ENCODE measurements at regions not wholly inside any gene's neighbourhood (a gene's known extent, or its start where the extent isn't known, plus 50 kb on each side); places are given as distances from the start of the nearest gene placed in this dataset.

DNA sequence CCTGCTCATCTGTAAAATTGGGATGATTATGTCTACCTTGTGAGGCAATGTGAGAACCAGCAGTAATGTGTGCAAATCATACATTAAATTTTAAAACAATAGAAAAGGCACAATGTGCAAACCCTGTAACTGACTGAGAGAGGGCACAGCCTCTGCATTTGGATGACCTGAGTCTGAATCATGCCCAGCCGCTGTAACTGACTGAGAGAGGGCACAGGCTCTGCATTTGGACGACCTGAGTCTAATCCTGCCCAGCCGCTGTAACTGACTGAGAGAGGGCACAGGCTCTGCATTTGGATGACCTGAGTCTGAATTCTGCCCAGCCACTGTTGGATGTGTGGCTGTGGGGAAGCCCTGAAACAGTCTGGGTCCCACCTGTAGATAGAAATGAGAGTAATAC lies 351.5 kb upstream of the SHH start:
- no TSS peak for BruUV-seq (replicated peaks)
- Histone ChIP-seq H3K9me1 (ENCODE audit: insufficient read depth, low read length) (no peaks in the 10 kb centered on the region), H3K9me3 (ENCODE audit: control insufficient read depth, insufficient read depth, low read length) (peaks cover 26% of the 10 kb centered on the region), H3K4me3 (ENCODE audit: insufficient read depth, low read depth, low read length) (no peak overlapping the region), H3K14ac (replicated peaks; ENCODE audit: low read depth, low read length) (no peak overlapping the region), H3K27me3 (ENCODE audit: control insufficient read depth, insufficient read depth, low read length) (no peaks in the 10 kb centered on the region), H3K18ac (ENCODE audit: low read depth, low read length) (no peak overlapping the region), H4K20me1 (ENCODE audit: insufficient read depth, low read length) (no peaks in the 10 kb centered on the region), H3K36me3 (ENCODE audit: control insufficient read depth, insufficient read depth, low read length) (no peaks in the 10 kb centered on the region), H3K27ac (ENCODE audit: insufficient read depth, low read length) (no peak overlapping the region), H3K9ac (ENCODE audit: low read depth, low read length) (no peak overlapping the region), H4K8ac (ENCODE audit: low read depth in 2 of 2, low read length in 2 of 2) (no peak overlapping the region), H3K79me1 (ENCODE audit: low read depth in 1 of 2, low read length in 2 of 2) (no peaks in the 10 kb centered on the region), H2AK5ac (ENCODE audit: low read depth, low read length) (no peak overlapping the region), H2AFZ (replicated peaks; ENCODE audit: low read length, poor library complexity) (no peak overlapping the region), H2BK15ac (ENCODE audit: low read depth, low read length) (no peak overlapping the region), H3K23ac (ENCODE audit: low read depth, low read length) (no peak overlapping the region), H2BK120ac (ENCODE audit: low read depth, low read length) (no peak overlapping the region), H2BK5ac (ENCODE audit: low read depth, low read length, poor library complexity, severe bottlenecking) (no peak overlapping the region), H4K91ac (ENCODE audit: insufficient read depth, low read depth, low read length) (no peak overlapping the region), H3K4me2 (ENCODE audit: low read depth, low read length) (no peak overlapping the region), H3K4me1 (ENCODE audit: control insufficient read depth, insufficient read depth, low read length) (no peaks in the 10 kb centered on the region), H4K5ac (ENCODE audit: low read depth, low read length) (no peak overlapping the region), H2AK9ac (replicated peaks; ENCODE audit: low read depth, low read length, poor library complexity) (no peak overlapping the region), H3K56ac (ENCODE audit: extremely low read depth, insufficient read depth, low read length) (no peak overlapping the region), H2BK20ac (ENCODE audit: low read depth, low read length) (no peak overlapping the region), H3K4ac (ENCODE audit: low read depth, low read length) (no peak overlapping the region)
- no peak for TF ChIP-seq BHLHE40 (IDR thresholded peaks at IDR 0.05; ENCODE audit: low read depth, low read length)
- TF ChIP-seq MAFK (IDR thresholded peaks at IDR 0.05; ENCODE audit: low read depth, low read length) = no peak
- TF ChIP-seq POLR2A (IDR thresholded peaks at IDR 0.05; ENCODE audit: low read depth, low read length) = no peak
- TF ChIP-seq, protein P1, sequence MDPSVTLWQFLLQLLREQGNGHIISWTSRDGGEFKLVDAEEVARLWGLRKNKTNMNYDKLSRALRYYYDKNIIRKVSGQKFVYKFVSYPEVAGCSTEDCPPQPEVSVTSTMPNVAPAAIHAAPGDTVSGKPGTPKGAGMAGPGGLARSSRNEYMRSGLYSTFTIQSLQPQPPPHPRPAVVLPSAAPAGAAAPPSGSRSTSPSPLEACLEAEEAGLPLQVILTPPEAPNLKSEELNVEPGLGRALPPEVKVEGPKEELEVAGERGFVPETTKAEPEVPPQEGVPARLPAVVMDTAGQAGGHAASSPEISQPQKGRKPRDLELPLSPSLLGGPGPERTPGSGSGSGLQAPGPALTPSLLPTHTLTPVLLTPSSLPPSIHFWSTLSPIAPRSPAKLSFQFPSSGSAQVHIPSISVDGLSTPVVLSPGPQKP (IDR thresholded peaks at IDR 0.05; ENCODE audit: borderline replicate concordance, low read depth, low read length) = no peak
- no peak for TF ChIP-seq FOS (IDR thresholded peaks at IDR 0.05; ENCODE audit: low read depth, low read length)
- TF ChIP-seq RFX5 (IDR thresholded peaks at IDR 0.05; ENCODE audit: low read depth, low read length) = no peak
- TF ChIP-seq, protein P2, sequence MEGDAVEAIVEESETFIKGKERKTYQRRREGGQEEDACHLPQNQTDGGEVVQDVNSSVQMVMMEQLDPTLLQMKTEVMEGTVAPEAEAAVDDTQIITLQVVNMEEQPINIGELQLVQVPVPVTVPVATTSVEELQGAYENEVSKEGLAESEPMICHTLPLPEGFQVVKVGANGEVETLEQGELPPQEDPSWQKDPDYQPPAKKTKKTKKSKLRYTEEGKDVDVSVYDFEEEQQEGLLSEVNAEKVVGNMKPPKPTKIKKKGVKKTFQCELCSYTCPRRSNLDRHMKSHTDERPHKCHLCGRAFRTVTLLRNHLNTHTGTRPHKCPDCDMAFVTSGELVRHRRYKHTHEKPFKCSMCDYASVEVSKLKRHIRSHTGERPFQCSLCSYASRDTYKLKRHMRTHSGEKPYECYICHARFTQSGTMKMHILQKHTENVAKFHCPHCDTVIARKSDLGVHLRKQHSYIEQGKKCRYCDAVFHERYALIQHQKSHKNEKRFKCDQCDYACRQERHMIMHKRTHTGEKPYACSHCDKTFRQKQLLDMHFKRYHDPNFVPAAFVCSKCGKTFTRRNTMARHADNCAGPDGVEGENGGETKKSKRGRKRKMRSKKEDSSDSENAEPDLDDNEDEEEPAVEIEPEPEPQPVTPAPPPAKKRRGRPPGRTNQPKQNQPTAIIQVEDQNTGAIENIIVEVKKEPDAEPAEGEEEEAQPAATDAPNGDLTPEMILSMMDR (conservative IDR thresholded peaks at IDR 0.05; ENCODE audit: low read depth, low read length) = no peak
- no peak for TF ChIP-seq RCOR1 (IDR thresholded peaks at IDR 0.05; ENCODE audit: insufficient replicate concordance, low read length)
- DNase-seq (no peak), ATAC-seq (ENCODE audit: low read depth) (no peak)
- 17% methylated on average over 1 of the region's 3 CpGs; no CpG with 5 or more reads in 1 of the 2 experiments for WGBS, 2 experiments (ENCODE audit: extremely low coverage in 2 of 2, insufficient read length in 1 of 2)
- intact Hi-C loops (cut with micrococcal nuclease) = no loop called here
- dilution Hi-C loops (cut with HindIII; ENCODE audit: low sequenced_read_pairs, unreplicated experiment) = no loop called here
- POLR2A ChIA-PET (ENCODE audit: unreplicated experiment) = no interaction called here
- in situ Hi-C loops (cut with MboI; ENCODE audit: low sequenced_read_pairs) = no loop called here
- CTCF ChIA-PET = no interaction called here
